HL-60 (cell line): ENCODE measurements at regions not wholly inside any gene's neighbourhood (a gene's known extent, or its start where the extent isn't known, plus 50 kb on each side); places are given as distances from the start of the nearest gene placed in this dataset.

Source experiments
- DNase-seq, 2 experiments: peaks; one replicate each; pipeline ENCODE4 v3.0.0-alpha.2; 2010 to 2020; ENCODE audit warnings: low read depth in 1 of 2, low spot score in 1 of 2
- H3K27ac ChIP-seq: fragments of 250-450 bp; sonication (Bioruptor Pico); replicated peaks from 2 replicates; pipeline ENCODE4 v1.5.1; 2020; ENCODE audit warnings: mild to moderate bottlenecking, moderate library complexity
- H3K27me3 ChIP-seq: fragments of 250-450 bp; sonication (Bioruptor Pico); 2 replicates; pipeline ENCODE4 v1.5.1; 2021; ENCODE audit warnings: mild to moderate bottlenecking, moderate library complexity; ENCODE audit not compliant: insufficient read depth, poor library complexity, severe bottlenecking
- H3K4me3 ChIP-seq: replicated peaks from 2 replicates; pipeline ENCODE4 v1.5.1; 2011; ENCODE audit warnings: mild to moderate bottlenecking, control low read depth, low read length; ENCODE audit not compliant: insufficient read depth
- CTCF ChIP-seq: IDR thresholded peaks from one replicate; pipeline ENCODE4 v1.5.1; 2011; ENCODE audit warnings: low read length, control low read depth, inconsistent platforms; ENCODE audit not compliant: insufficient read depth
- GABPA ChIP-seq: IDR thresholded peaks from 2 replicates; pipeline ENCODE4 v1.6.1; 2012; ENCODE audit warnings: low read depth
- POLR2AphosphoS5 ChIP-seq: IDR thresholded peaks from 2 replicates; pipeline ENCODE4 v1.6.1; 2012; ENCODE audit warnings: low read depth
- REST ChIP-seq: IDR thresholded peaks from 2 replicates; pipeline ENCODE4 v1.6.1; 2012; ENCODE audit warnings: low read depth; ENCODE audit not compliant: insufficient replicate concordance
- SPI1 ChIP-seq: IDR thresholded peaks from 2 replicates; pipeline ENCODE4 v1.6.1; 2012; ENCODE audit warnings: low read depth, mild to moderate bottlenecking, borderline replicate concordance

DNA sequence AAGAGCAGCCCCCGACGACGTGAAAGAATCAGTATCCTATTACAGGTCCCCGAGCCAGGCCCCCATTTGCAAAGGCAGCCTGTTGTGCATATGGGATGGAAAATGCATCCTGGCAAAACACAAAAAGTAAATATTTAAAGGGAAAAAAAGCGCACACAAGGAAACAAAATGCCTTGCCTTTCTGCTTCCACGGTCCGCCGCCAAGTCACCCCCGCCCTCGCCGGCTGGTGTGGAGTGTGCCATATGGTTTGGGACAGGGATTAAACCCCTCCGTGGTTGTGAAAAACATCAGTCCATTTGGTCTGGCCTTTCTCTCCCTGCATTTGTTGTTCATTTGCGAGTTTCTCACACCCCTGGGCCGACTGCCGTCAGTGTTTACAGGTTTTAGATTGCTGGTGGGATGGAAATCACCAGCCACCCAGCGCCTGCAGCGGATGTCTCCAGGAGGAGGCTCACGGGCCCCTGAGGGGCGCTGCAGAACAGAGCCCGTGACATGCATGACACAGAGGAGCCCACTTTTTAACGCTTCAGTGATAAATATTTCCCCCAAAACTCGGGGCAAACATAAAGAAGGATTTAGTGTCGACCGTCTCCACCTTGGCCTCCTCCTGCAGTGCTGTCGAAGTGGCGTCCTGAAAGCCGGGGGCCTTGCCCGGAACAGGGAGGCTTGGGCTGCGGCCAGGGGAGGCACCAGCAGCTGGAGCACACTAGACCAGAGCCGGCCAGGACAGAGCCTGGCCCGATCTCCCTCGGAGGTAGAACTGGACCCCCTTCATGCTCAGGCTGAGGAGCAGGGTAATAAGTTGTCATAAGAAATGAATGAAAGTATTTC, 161.5 kb downstream of the HSD17B3 start:
- Histone ChIP-seq H3K27me3 (no peaks in the 10 kb centered on the region), H3K4me3 (no peak overlapping the region), H3K27ac (no peak overlapping the region)
- no peak for TF ChIP-seq GABPA
- no peak for TF ChIP-seq CTCF
- TF ChIP-seq POLR2AphosphoS5 = no peak
- no peak for TF ChIP-seq SPI1
- TF ChIP-seq REST = no peak
- no peak for DNase-seq

DNA sequence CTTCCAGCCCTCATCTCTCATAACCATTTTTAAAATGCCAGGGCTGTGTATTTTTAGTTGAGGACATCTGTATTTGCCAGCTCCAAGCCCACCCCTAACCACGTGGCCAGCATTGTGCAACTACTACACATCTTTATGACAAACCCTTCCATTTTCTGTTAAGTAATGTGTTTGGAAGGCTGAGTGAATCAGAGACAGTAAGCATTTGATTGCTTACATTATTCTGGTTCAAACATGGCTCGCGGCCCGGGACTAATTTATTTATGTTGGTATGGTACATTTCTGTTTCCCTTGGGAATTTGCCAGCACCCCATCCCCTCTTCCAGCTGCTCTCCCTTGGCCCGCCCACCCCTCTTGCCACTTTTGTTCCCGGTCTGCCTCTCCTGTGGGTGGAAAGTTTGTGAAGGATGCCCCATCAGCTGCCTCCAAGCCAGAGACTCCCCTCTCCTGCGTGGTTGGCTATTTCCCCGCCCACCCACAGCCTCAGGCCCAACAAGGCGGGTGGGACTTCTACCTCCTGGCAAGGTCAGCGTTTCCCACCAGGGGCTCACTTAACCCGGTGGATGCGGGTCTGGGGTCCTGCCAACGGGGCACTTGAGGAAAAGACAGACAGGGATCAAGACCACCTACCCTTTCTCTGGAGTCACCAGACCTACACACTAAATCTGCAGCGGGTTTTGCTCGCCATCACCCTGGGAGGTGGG, 162.2 kb downstream of the HSD17B3 start:
- TF ChIP-seq CTCF (no peak), REST (no peak), GABPA (no peak), POLR2AphosphoS5 (no peak), SPI1 (no peak)
- Histone ChIP-seq H3K27me3 (no peaks in the 10 kb centered on the region), H3K4me3 (no peak overlapping the region), H3K27ac (no peak overlapping the region)
- DNase-seq = peak in 1 of 2 experiments; percentile 27

- Histone ChIP-seq H3K4me3 (no peak overlapping the region), H3K27ac (no peak overlapping the region), H3K27me3 (no peaks in the 10 kb centered on the region)
- TF ChIP-seq CTCF = no peak
- no peak for TF ChIP-seq GABPA
- TF ChIP-seq SPI1 = no peak
- no peak for TF ChIP-seq POLR2AphosphoS5
- TF ChIP-seq REST = no peak
- no peak for DNase-seq
Measured at GRCh38 chr9:96138616-96139015, 163.4 kb downstream of the HSD17B3 start.
